ENCODE measurements at regions not wholly inside any gene's neighbourhood (a gene's known extent, or its start where the extent isn't known, plus 50 kb on each side); places are given as distances from the start of the nearest gene placed in this dataset. TPM values are rescaled to one million over a fixed set of nuclear protein-coding genes. Genes with fewer than 3 reads are reported as not detected.
"Not testable (repeated sequence)": the region's sequence is repeated elsewhere in the genome, so short reads cannot be mapped to it uniquely, and the experiment has no call there.

DNA sequence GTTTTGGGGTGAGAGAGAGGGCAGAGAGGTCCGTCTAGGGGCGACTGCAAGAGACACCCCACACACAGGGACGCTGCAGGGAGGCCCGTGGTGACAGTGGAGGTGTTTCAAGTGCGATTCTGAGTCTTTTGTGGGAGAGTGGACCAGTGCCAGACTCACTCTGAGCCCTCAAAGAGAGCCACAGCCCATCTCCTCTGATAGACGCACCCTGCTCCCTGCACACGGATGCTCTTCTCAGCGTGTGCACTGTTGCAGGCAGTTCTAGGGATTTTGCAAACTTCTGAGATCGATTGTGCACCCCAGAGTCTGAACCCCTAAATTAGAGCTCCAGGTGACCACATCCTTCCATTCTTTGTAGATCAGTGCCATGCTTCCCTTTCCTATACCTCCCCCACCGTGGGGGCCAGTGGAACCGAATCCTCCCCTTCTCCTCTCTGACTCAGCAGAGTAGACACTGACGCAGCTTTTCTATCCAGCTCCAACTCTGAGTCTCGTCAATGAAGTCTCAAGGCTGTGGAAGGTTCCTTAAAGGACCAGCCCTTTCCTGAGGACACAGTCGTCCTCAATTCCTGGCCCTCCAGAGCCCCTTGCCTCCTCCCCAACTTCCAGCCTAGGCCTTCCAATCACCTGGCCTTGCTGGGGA, 83.8 kb downstream of the TMEM130 start:
- no peak overlapping the region for H3K4me3 ChIP-seq (ENCODE audit: low read depth, low read length)
- ChIA-PET CTCF (interaction anchor here (0.6 to 0.8 kb wide), 2 partner anchors 41 to 331 kb away, joined by 3 to 4 read pairs; no protein-coding TSS in a partner anchor), POLR2A (no interaction called here)
- TF ChIP-seq, protein P1, sequence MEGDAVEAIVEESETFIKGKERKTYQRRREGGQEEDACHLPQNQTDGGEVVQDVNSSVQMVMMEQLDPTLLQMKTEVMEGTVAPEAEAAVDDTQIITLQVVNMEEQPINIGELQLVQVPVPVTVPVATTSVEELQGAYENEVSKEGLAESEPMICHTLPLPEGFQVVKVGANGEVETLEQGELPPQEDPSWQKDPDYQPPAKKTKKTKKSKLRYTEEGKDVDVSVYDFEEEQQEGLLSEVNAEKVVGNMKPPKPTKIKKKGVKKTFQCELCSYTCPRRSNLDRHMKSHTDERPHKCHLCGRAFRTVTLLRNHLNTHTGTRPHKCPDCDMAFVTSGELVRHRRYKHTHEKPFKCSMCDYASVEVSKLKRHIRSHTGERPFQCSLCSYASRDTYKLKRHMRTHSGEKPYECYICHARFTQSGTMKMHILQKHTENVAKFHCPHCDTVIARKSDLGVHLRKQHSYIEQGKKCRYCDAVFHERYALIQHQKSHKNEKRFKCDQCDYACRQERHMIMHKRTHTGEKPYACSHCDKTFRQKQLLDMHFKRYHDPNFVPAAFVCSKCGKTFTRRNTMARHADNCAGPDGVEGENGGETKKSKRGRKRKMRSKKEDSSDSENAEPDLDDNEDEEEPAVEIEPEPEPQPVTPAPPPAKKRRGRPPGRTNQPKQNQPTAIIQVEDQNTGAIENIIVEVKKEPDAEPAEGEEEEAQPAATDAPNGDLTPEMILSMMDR (IDR thresholded peaks at IDR 0.05; ENCODE audit: insufficient read depth, low read depth, low read length): no peak
- no peaks in the 10 kb centered on the region for H3K27me3 ChIP-seq (ENCODE audit: control insufficient read depth, insufficient read depth, low read length)
- no peak for DNase-seq (ENCODE audit: low read depth)
- H3K36me3 ChIP-seq (ENCODE audit: control insufficient read depth, insufficient read depth, low read length): no peaks in the 10 kb centered on the region

DNA sequence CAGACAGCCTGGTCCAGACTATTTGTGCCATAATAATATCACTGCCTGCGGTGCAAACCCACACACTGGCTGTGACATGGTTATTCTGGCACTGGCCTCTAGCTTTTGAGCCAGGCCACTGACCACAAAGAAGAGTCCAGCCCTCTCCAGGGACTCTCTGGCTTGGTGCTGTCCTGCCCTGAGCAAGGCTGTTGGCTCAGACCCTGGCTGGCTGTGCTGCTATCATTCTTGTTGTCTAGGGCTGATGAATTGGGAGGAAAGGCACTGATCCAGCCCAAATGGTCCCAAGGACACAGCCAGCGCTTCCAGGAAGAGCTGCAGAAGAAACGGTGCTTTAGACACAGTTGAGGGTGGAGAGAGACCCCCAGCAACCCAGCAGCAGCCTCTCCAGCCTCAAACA, 80.8 kb downstream of the TMEM130 start:
- TF ChIP-seq, protein P1 (IDR thresholded peaks at IDR 0.05; ENCODE audit: insufficient read depth, low read depth, low read length): no peak
- DNase-seq (ENCODE audit: low read depth): no peak
- no peaks in the 10 kb centered on the region for H3K27me3 ChIP-seq (ENCODE audit: control insufficient read depth, insufficient read depth, low read length)
- CTCF ChIA-PET: interaction anchor here (0.9 kb wide), 1 partner anchor 8 kb away, joined by 3 read pairs; no protein-coding TSS in a partner anchor
- POLR2A ChIA-PET: no interaction called here
- no peak overlapping the region for H3K4me3 ChIP-seq (ENCODE audit: low read depth, low read length)
- no peaks in the 10 kb centered on the region for H3K36me3 ChIP-seq (ENCODE audit: control insufficient read depth, insufficient read depth, low read length)

DNA sequence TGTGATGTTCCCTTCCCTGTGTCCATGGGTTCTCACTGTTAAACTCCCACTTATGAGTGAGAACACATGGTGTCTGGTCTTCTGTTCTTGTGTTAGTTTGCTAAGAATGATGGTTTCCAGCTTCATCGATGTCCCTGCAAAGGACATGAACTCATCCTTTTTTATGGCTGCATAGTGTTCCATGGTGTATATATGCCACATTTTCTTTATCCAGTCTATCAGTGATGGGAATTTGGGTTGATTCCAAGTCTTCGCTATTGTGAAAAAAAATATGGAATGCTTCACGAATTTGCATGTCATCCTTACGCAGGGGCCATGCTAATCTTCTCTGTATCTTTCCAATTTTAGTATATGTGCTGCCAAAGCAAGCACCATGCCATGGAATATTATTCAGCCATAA, 75.4 kb downstream of the TMEM130 start:
- H3K36me3 ChIP-seq (ENCODE audit: control insufficient read depth, insufficient read depth, low read length); H3K27me3 ChIP-seq (ENCODE audit: control insufficient read depth, insufficient read depth, low read length); CTCF ChIA-PET; DNase-seq (ENCODE audit: low read depth); POLR2A ChIA-PET; H3K4me3 ChIP-seq (ENCODE audit: low read depth, low read length): not testable (repeated sequence)

DNA sequence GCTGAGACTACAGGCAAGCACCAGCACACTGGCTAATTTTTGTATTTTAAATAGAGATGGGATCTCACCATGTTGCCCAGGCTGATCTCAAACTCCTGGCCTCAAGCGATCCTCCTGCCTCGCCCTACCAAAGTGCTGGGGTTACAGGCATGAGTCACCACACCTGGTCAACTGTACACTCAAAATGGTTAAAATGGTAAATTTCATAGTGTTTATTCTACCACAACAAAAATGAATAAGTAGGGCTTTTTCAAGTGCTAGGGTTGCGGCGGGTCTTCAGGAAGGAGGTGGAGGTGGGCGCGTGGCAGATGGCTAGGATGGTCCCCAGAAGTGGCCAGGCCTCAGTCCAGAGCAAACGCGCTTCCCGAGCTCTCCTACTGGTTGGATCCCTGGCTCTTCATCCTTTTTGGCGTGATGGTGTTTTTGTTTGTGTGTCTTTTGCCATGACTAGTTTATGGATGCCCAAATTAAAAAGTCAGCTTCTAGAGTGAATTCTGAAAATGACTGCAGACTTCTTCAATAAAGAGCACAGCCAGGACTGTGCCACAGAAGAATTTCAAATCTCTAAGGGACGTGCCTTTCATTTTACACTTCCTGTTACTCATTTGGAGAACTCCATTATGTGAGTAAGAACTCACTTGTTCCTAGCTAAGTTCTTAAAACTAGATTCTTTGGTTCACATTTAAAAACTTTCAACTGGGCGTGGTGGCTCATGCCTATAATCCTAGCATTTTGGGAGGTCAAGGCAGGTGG, 73.9 kb downstream of the TMEM130 start:
- POLR2A ChIA-PET: no interaction called here
- CTCF ChIA-PET: no interaction called here
- TF ChIP-seq, protein P1 (IDR thresholded peaks at IDR 0.05; ENCODE audit: insufficient read depth, low read depth, low read length): no peak

More for the DNA sequence above, 73.9 kb downstream of the TMEM130 start:
- Histone ChIP-seq H3K36me3 (ENCODE audit: control insufficient read depth, insufficient read depth, low read length) (no peaks in the 10 kb centered on the region), H3K27me3 (ENCODE audit: control insufficient read depth, insufficient read depth, low read length) (no peaks in the 10 kb centered on the region), H3K4me3 (ENCODE audit: low read depth, low read length) (no peak overlapping the region)
- no peak for DNase-seq (ENCODE audit: low read depth)

Small RNA genes in the stretch of these regions (small RNA-seq; reads per million reads assigned to genes)
- not detected for gene RNU6-393P (ENCODE audit: insufficient read length, low read depth, low replicate concordance)

Data from BJ (cell line).